ENCODE measurements at regions not wholly inside any gene's neighbourhood (a gene's known extent, or its start where the extent isn't known, plus 50 kb on each side); places are given as distances from the start of the nearest gene placed in this dataset.

GRCh38 chr3:147218965-147219364 is 187.4 kb downstream of the ZIC4 start:
- no peak for DNase-seq (ENCODE audit: extremely low spot score)
- POLR2A ChIA-PET: no interaction called here
- CTCF ChIA-PET: no interaction called here
- TF ChIP-seq FOXM1 (IDR thresholded peaks at IDR 0.05; ENCODE audit: borderline replicate concordance): no peak

GRCh38 chr3:147216143-147216673 is 190.1 kb downstream of the ZIC4 start:
- ChIA-PET CTCF (no interaction called here), POLR2A (no interaction called here)
- DNase-seq (ENCODE audit: extremely low spot score): no peak
- no peak for TF ChIP-seq NFRKB (IDR thresholded peaks at IDR 0.05)
- no peak for TF ChIP-seq FOXM1 (IDR thresholded peaks at IDR 0.05; ENCODE audit: borderline replicate concordance)
- TF ChIP-seq BHLHE40 (IDR thresholded peaks at IDR 0.05; ENCODE audit: borderline replicate concordance): no peak

DNA sequence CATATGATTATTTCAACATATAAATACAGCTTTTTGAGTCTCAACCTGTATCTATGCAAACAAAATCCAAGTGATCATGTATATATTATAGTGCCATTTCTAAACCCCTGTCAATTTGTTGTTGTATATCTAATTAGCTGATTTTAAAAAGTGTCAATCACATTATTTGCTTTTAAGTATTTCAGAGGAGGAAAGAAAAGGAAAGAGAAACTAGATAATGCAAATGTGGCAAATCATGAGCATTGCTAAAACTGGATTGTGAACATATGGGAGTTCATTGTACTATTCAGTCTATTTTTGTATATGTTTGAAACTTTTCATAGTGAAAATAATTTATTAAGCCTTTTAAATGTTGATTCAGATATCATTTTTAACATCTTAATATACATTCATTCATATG is 190.7 kb downstream of the ZIC4 start:
- ChIA-PET CTCF (no interaction called here), POLR2A (no interaction called here)
- TF ChIP-seq L3MBTL2 (conservative IDR thresholded peaks at IDR 0.05) (no peak), CTBP1 (IDR thresholded peaks at IDR 0.05; ENCODE audit: borderline replicate concordance) (no peak), FOXK2 (IDR thresholded peaks at IDR 0.05) (no peak), ARNT (IDR thresholded peaks at IDR 0.05) (no peak), LEF1 (IDR thresholded peaks at IDR 0.05; ENCODE audit: borderline replicate concordance) (no peak), NFRKB (IDR thresholded peaks at IDR 0.05) (no peak), HDGF (IDR thresholded peaks at IDR 0.05; ENCODE audit: borderline replicate concordance) (no peak), ELF4 (IDR thresholded peaks at IDR 0.05) (no peak), TARDBP (IDR thresholded peaks at IDR 0.05) (no peak), FOXA1 (IDR thresholded peaks at IDR 0.05) (no peak), SUZ12 (IDR thresholded peaks at IDR 0.05) (no peak), ZNF384 (IDR thresholded peaks at IDR 0.05) (no peak), BHLHE40 (IDR thresholded peaks at IDR 0.05; ENCODE audit: borderline replicate concordance) (no peak), SP1 (IDR thresholded peaks at IDR 0.05) (no peak)
- TF ChIP-seq, protein P1, sequence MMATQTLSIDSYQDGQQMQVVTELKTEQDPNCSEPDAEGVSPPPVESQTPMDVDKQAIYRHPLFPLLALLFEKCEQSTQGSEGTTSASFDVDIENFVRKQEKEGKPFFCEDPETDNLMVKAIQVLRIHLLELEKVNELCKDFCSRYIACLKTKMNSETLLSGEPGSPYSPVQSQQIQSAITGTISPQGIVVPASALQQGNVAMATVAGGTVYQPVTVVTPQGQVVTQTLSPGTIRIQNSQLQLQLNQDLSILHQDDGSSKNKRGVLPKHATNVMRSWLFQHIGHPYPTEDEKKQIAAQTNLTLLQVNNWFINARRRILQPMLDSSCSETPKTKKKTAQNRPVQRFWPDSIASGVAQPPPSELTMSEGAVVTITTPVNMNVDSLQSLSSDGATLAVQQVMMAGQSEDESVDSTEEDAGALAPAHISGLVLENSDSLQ (IDR thresholded peaks at IDR 0.05): no peak
- DNase-seq (ENCODE audit: extremely low spot score): no peak

DNA sequence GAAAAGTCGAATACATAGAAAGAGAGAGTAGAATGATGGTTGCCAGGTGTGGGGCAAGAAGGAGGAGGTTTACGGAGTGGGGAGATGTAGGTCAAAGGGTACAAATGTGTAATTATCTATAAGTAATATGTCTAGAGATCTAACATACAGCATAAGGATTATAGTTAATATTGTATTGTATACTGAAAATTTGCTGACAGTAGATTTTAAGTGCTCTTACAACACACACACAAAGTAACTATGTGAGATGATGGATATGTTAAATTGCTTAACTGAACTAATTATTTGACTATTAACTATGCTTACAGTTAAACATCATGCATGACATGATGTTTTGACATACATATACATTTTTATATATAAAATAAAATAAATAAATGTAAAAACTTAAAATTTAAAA is 192.7 kb downstream of the ZIC4 start:
- POLR2A ChIA-PET: no interaction called here
- CTCF ChIA-PET: no interaction called here
- TF ChIP-seq FOXK2 (IDR thresholded peaks at IDR 0.05) (no peak), CTBP1 (IDR thresholded peaks at IDR 0.05; ENCODE audit: borderline replicate concordance) (no peak), BHLHE40 (IDR thresholded peaks at IDR 0.05; ENCODE audit: borderline replicate concordance) (no peak), ELF4 (IDR thresholded peaks at IDR 0.05) (no peak), ARNT (IDR thresholded peaks at IDR 0.05) (no peak), NFRKB (IDR thresholded peaks at IDR 0.05) (no peak), FOXA1 (IDR thresholded peaks at IDR 0.05) (no peak), SUZ12 (IDR thresholded peaks at IDR 0.05) (no peak), TARDBP (IDR thresholded peaks at IDR 0.05) (no peak), LEF1 (IDR thresholded peaks at IDR 0.05; ENCODE audit: borderline replicate concordance) (no peak), HDGF (IDR thresholded peaks at IDR 0.05; ENCODE audit: borderline replicate concordance) (no peak)
- TF ChIP-seq, protein P1 (IDR thresholded peaks at IDR 0.05): no peak
- DNase-seq (ENCODE audit: extremely low spot score): no peak

- no peak for TF ChIP-seq ELF4 (IDR thresholded peaks at IDR 0.05)
- no peak for TF ChIP-seq NFRKB (IDR thresholded peaks at IDR 0.05)
- TF ChIP-seq ZNF384 (IDR thresholded peaks at IDR 0.05): no peak
- no peak for TF ChIP-seq SP1 (IDR thresholded peaks at IDR 0.05)
- no peak for TF ChIP-seq FOXK2 (IDR thresholded peaks at IDR 0.05)
- TF ChIP-seq LEF1 (IDR thresholded peaks at IDR 0.05; ENCODE audit: borderline replicate concordance): no peak
- TF ChIP-seq FOXA1 (IDR thresholded peaks at IDR 0.05): no peak
- no peak for TF ChIP-seq L3MBTL2 (conservative IDR thresholded peaks at IDR 0.05)
- no peak for TF ChIP-seq SUZ12 (IDR thresholded peaks at IDR 0.05)
- no peak for TF ChIP-seq CTBP1 (IDR thresholded peaks at IDR 0.05; ENCODE audit: borderline replicate concordance)
- TF ChIP-seq BHLHE40 (IDR thresholded peaks at IDR 0.05; ENCODE audit: borderline replicate concordance): no peak
- no peak for TF ChIP-seq ARNT (IDR thresholded peaks at IDR 0.05)
- TF ChIP-seq, protein P1 (IDR thresholded peaks at IDR 0.05): no peak
- TF ChIP-seq HDGF (IDR thresholded peaks at IDR 0.05; ENCODE audit: borderline replicate concordance): no peak
- TF ChIP-seq TARDBP (IDR thresholded peaks at IDR 0.05): no peak
- DNase-seq (ENCODE audit: extremely low spot score): no peak
- POLR2A ChIA-PET: no interaction called here
- CTCF ChIA-PET: no interaction called here
These were observed 195.7 kb downstream of the ZIC4 start for GRCh38 chr3:147210676-147211075.

DNA sequence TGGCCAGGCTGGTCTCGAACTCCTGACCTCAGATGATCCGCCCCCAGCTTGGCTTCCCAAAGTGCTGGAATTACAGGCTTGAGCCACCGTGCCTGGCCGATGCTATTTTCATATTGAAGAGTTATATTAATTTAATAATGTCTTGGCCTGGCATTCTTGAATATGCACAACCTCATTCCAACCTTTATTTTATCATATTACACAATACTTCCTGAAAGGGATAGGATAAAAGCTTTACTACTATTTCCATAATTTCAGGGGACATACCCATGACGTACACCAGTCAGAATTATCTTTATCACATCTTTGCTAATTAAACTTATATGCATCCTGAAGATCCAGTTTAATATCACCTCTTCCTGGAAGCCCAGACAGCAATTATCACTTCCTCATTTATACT is 205.3 kb downstream of the ZIC4 start:
- DNase-seq (ENCODE audit: extremely low spot score): no peak
- CTCF ChIA-PET: no interaction called here
- TF ChIP-seq FOXA1 (IDR thresholded peaks at IDR 0.05): no peak
- no peak for TF ChIP-seq ARNT (IDR thresholded peaks at IDR 0.05)
- no peak for TF ChIP-seq CTBP1 (IDR thresholded peaks at IDR 0.05; ENCODE audit: borderline replicate concordance)
- no peak for TF ChIP-seq L3MBTL2 (conservative IDR thresholded peaks at IDR 0.05)
- TF ChIP-seq SP1 (IDR thresholded peaks at IDR 0.05): no peak
- TF ChIP-seq FOXK2 (IDR thresholded peaks at IDR 0.05): no peak
- TF ChIP-seq ZNF384 (IDR thresholded peaks at IDR 0.05): no peak
- TF ChIP-seq NFRKB (IDR thresholded peaks at IDR 0.05): no peak
- TF ChIP-seq HDGF (IDR thresholded peaks at IDR 0.05; ENCODE audit: borderline replicate concordance): no peak
- TF ChIP-seq SUZ12 (IDR thresholded peaks at IDR 0.05): no peak
- TF ChIP-seq TARDBP (IDR thresholded peaks at IDR 0.05): no peak
- no peak for TF ChIP-seq ELF4 (IDR thresholded peaks at IDR 0.05)
- no peak for TF ChIP-seq FOXM1 (IDR thresholded peaks at IDR 0.05; ENCODE audit: borderline replicate concordance)
- no peak for TF ChIP-seq LEF1 (IDR thresholded peaks at IDR 0.05; ENCODE audit: borderline replicate concordance)
- TF ChIP-seq BHLHE40 (IDR thresholded peaks at IDR 0.05; ENCODE audit: borderline replicate concordance): no peak
- TF ChIP-seq, protein P1 (IDR thresholded peaks at IDR 0.05): no peak
- POLR2A ChIA-PET: no interaction called here

Measured in HEK293T (cell line).